ENCODE measurements at regions not wholly inside any gene's neighbourhood (a gene's known extent, or its start where the extent isn't known, plus 50 kb on each side); places are given as distances from the start of the nearest gene placed in this dataset.

GRCh38 chr16:58863042-58863441 is 128.9 kb upstream of the GOT2 start:
- TF ChIP-seq CTCF (IDR thresholded peaks at IDR 0.05 in 2 of 3, conservative IDR thresholded peaks at IDR 0.05 in 1 of 3; ENCODE audit: control insufficient read depth in 2 of 3, extremely low read depth in 1 of 3, insufficient read depth in 1 of 3, low read depth in 3 of 3, low read length in 3 of 3): no peak
- TF ChIP-seq E2F4 (IDR thresholded peaks at IDR 0.05; ENCODE audit: low read depth, low read length): no peak
- no peak for TF ChIP-seq EGR1 (IDR thresholded peaks at IDR 0.05; ENCODE audit: borderline replicate concordance in 1 of 2, low read depth in 2 of 2, low read length in 2 of 2)
- TF ChIP-seq POLR2A (IDR thresholded peaks at IDR 0.05; ENCODE audit: low read depth, low read length): no peak
- TF ChIP-seq USF1 (IDR thresholded peaks at IDR 0.05; ENCODE audit: borderline replicate concordance, extremely low read length, insufficient read depth, low read depth, low read length): no peak
- TF ChIP-seq MAX (IDR thresholded peaks at IDR 0.05; ENCODE audit: low read depth, low read length): no peak
- TF ChIP-seq CEBPZ (IDR thresholded peaks at IDR 0.05; ENCODE audit: low read depth, low read length): no peak
- TF ChIP-seq ZNF592 (IDR thresholded peaks at IDR 0.05): no peak
- no peak for TF ChIP-seq ZNF207 (IDR thresholded peaks at IDR 0.05; ENCODE audit: borderline replicate concordance)
- no peak for TF ChIP-seq TARDBP (IDR thresholded peaks at IDR 0.05; ENCODE audit: borderline replicate concordance)
- TF ChIP-seq CREM (IDR thresholded peaks at IDR 0.05; ENCODE audit: low read depth): no peak
- no peak for TF ChIP-seq RFX5 (IDR thresholded peaks at IDR 0.05; ENCODE audit: low read depth, low read length)
- no peak for TF ChIP-seq NFYB (IDR thresholded peaks at IDR 0.05; ENCODE audit: insufficient read depth, low read depth, low read length)
